ENCODE measurements at regions not wholly inside any gene's neighbourhood (a gene's known extent, or its start where the extent isn't known, plus 50 kb on each side); places are given as distances from the start of the nearest gene placed in this dataset.
"Not testable (repeated sequence)": the region's sequence is repeated elsewhere in the genome, so short reads cannot be mapped to it uniquely, and the experiment has no call there.

DNA sequence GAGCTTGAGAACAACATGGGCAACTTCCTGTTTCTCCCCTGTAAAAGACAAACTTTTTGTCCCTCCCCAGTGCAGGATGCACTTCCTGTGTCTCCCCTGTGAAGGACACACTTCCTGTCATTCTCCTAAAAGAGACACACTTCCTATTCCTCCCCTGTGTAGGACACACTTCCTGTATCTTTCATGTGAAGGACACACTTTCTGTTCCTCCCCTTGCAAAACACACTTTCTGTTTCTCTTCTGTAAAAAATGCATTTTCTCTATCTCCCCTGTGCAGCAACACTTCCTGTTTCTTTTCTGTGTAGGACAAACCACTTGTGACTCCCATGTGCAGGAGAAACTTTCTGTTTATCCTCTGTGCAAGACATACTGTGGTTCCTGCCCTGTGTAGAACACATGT lies 488.6 kb upstream of the USP9Y start:
- DNase-seq (ENCODE audit: low read depth, low spot score) = no peak

DNA sequence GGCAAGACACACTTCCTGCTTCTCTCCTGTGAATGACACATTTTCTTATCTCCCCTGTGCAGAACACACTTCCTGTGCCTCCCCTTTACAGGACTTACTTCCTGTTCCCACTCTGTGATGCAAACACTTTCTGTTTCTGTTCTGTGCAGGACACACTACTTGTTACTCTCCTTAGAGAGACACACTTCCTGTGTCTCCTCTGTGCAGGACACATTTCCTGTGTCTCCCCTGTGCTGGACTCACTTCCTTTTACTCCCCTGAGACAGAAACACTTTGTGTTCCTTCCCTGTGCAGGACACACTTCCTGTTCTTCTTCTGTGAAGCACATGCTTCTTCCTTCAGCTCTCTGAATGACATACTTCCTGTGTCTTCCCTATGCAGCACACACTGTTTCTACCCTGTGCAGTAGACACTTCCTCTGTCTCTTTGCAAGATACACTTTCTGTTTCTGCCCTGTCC lies 485.4 kb upstream of the USP9Y start:
- DNase-seq (ENCODE audit: low read depth, low spot score) = no peak

DNA sequence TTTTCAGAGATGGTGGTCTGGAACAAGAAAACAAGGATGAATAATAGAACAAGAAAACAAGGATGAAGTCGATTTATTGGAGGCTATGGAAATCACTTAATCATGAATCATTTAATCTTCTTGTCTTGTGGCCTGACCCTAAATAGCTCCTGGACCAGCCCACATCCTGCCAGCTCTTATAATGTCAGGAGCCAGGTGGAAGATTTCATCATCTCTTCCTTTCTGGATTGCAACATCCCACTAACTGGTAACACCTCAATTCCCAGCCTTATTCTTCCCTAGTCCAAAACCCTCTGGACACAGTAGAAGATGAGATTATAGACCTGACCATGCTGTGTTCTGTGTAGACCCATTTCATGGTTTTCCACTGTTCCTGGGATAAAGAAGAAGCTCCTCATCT lies 470.1 kb upstream of the USP9Y start:
- DNase-seq (ENCODE audit: low read depth, low spot score) = no peak

DNA sequence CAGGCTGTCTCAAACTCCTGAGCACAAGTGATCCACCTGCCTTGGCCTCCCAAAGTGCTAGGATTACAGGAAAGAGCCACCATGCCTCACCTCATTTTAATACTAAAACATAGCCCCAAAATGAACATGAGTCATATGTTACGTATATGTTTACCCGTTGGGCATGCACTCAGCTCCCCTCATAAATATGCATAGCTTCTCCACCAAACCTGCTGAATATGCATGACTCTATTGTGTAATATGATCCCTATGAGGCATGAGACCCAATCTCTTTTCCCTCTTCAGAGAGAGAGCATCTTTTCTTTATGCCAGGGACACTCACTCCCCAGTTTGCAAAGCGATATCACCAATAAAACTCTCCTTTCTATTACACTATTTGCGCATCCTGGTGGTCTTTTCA lies 464.6 kb upstream of the USP9Y start:
- no peak for DNase-seq (ENCODE audit: low read depth, low spot score)

DNA sequence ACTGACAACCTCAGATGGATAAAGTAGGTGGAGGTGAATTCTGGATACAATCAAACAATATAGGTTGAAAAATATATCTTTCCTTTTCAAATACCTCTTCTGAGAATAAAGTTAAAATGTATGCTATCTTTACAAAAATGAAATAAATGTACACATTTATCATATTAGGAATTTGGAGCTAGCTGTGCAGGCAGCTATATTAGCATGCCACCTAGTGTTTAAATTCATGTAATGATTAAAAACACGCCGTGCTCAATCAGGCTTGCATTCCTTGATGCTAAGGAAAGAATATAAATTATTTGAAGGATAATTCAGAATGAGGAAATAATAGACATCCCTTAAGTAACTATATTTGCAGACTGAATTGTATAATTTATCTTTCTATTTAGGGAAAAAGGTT lies 460.7 kb upstream of the USP9Y start:
- DNase-seq (ENCODE audit: low read depth, low spot score) = not testable (repeated sequence)

DNA sequence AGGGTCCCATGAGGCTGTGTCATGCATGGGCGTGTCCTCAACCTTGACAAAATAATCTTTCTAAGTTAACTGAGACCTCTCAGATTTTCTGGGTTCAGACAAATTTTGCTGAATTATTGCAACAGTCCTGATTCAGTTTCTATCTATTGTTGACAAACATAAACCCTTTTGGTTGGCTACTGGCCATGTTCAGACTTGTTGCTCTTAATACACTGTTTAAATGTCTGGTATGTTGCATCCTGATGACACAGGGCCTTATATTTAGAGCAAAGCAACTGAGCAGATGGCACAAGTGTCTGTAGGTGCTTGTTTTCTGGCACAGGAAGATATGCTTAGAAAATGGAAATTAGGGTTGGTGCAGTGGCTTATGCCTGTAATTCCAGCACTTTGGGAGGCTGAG lies 456.9 kb upstream of the USP9Y start:
- DNase-seq (ENCODE audit: low read depth, low spot score) = no peak

DNA sequence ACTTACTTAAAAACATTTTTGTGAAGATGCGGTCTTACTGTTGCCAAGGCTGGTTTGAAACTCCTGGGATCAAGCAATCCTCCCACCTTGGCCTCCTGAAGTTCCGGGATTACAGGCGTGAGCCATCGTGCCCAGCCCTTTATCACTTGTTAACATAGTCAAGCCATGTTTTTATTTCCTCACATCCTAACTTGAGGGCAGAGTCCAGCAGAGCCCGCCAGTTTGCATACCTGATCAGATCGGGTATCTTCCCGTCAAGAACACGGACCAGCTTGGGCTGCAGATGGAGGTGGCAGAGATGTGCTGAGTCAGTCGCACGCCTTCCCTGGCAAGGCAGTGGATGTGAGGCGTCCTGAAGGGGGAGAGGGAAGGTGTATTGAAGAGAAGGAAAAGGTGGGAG lies 447.3 kb upstream of the USP9Y start:
- no peak for DNase-seq (ENCODE audit: low read depth, low spot score)

DNA sequence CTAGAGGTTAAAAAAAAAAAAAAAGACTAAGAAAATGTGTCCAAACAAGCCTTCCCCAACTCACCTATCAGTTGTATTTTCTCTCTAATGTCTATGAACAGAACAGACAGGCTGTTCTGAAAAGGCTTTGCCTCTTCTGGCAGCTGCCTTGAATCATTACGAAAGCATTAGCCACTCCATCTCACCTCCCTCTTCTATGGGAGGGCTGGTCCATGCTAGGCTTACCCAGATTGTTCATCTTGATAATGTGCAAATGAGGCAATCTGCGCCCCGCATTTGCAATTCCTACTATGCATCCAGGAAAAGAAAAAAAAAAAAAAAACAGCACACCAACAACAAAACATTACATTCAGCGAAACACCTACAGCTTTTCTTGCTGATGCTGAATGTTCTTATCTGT lies 429.9 kb upstream of the USP9Y start:
- DNase-seq (ENCODE audit: low read depth, low spot score) = no peak

DNA sequence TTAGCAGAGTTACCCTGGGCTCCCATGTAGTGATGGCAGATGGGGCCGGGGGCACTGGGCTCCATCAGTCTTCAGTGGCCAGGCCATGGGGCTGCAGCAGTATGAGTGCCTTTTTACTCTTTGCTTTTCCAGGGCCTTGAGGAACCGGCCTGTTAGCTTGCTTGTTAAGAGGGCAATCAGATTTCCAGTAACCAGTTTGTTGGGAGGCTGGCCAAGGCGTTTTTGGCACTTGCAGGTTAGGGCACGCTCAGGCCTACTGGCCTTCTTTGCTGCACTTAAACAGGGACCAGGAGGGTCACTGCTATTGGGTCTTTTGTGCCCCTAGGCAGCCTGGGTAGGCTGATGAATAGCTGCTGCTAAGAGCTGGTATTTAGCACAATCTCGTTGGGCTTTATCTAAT lies 415.4 kb upstream of the USP9Y start:
- DNase-seq (ENCODE audit: low read depth, low spot score) = no peak

DNA sequence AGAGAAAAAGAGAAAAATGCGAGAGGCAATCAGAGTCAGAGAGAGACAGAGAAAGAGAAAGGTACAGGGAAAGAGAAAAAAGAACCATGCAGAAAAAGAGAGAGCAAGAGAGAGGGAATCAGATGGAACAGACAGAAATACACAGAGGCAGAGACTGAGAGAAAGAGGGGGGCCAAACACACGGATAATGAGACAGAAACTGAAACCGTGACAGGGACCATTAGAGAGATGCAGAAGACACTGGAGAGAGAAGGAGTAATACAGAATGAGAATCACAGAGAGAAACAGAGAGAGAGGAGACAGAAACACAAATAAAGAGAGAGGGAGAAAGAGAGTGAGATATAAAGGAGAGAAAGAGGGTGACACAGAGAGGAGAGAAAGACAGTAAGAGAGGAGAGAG lies 412.1 kb upstream of the USP9Y start:
- no peak for DNase-seq (ENCODE audit: low read depth, low spot score)

DNA sequence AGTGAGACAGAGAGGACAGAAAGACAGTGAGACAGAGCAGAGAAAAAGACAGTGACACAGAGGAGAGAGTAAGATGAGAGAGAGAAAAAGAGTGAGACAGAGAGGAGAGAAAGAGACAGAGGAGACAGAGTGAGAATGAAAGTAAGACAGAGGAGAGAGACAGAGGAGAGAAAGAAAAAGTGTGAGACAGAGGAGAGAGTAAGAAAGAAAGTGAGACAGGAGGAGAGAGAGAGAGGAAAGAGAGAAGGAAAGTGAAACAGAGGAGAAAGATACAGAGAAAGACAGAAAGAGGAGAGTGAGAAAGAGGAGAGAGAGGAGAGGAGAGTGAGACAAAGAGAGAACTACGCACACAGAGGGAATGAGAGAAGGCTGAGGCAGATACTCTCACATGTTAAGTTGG lies 411.6 kb upstream of the USP9Y start:
- DNase-seq (ENCODE audit: low read depth, low spot score) = no peak

DNA sequence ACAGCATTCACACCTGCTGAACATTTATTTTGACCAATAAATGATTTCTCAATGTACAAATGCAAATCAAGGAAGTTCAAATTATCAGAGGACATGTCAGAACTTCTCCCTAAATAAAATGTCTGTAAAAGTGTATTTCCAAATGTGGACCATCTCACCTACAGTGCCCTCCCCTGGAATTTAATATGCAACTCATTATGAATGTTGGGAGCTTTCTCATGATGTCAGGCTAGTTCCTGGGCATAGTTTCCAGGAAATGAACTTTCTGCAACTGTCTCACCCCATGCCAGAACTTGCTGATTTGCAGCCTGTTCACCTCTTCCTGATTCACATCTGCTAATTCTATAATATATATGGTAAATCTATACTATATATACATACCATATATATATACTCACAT lies 408.5 kb upstream of the USP9Y start:
- DNase-seq (ENCODE audit: low read depth, low spot score) = no peak

DNA sequence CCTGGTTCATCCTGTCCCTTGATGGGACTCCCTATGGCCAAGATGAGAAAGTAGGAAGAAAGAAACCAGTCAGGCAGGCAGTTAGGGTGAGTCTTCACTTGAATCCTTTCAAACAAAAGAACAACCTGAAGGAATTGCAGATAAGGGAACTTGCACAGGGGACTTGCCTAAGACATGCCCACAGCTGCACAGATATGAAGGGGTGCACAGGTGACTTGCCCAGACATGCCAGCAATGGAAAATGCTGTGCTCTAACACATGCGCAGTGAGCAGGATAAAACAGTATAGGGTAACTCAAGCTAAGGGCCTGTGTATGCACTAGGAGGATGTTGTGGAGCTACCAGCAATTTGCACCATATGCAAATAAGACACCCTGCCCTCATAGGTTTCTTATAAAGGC lies 404.6 kb upstream of the USP9Y start:
- DNase-seq (ENCODE audit: low read depth, low spot score) = no peak

DNA sequence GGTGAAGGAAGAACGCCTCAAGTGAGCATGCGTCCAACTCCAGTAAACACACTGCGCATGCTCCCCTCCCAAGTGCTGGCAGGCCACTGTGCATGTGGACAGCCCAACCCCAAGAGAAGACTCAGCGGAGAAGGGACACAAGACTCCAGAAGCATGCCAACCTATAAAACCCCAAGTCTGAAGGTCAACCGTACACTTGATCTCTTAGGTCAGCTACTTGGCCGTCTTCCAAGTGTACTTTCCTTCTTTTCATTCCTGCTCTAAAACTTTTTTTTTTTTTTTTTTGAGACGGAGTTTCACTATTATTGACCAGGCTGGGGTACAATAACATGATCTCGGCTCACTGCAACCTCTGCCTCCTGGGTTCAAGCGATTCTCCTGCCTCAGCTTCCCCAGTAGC lies 401.2 kb upstream of the USP9Y start:
- DNase-seq (ENCODE audit: low read depth, low spot score) = not testable (repeated sequence)

DNA sequence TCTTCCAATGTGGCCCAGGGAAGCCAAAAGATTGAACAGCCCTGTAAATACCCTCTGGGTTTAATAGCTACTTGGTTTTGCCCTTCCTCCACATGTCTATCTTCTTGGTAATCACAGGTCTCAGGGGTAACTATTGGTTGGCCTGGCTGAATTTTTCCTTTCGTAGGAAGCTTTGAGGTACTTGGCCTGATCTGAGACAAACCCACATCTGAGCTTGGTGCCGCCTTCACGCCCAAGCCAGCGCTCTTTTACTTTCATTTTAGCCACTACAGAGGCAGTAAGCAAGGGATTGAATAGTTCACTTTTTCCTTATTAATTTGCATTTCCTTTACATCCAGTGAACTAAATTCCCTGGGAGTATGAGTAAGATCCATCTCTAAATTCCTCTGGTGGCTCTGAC lies 397.6 kb upstream of the USP9Y start:
- DNase-seq (ENCODE audit: low read depth, low spot score) = no peak

DNA sequence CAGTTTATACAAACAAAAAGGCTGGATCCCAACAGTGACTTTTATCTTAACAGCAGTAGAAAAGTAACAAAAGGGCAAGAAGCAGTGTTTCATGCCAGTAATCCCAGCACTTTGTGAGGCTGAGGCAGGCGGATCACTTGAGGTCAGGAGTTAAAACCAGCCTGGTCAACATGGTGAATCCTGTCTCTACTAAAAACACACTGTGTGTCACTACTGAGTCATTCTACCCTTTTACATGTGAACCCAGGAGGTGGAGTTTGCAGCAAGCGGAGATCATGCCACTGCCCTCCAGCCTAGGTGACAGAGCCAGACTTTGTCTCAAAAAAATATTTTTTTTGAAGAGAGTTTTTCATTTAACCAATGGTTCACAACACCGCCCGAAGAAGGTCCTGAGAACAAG lies 395.6 kb upstream of the USP9Y start:
- DNase-seq (ENCODE audit: low read depth, low spot score) = no peak

DNA sequence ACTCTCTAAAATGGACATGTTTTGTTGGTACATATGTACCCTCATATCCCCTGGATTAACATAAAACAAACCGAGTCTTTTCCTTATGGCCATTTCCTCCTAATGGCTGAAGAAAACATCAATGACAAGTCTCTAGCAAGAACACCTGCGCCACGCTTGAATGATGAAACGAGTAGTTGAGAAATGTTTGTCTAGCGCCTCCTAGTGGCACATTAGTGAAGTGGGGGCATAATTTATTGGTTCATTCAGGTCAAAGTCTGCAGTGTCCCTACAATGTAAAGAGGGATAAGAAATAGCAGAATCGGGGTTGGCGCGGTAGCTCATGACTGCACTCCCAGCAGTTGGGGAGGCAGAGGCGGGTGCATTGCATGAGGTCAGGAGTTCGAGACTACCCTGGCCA lies 391.8 kb upstream of the USP9Y start:
- DNase-seq (ENCODE audit: low read depth, low spot score) = no peak

DNA sequence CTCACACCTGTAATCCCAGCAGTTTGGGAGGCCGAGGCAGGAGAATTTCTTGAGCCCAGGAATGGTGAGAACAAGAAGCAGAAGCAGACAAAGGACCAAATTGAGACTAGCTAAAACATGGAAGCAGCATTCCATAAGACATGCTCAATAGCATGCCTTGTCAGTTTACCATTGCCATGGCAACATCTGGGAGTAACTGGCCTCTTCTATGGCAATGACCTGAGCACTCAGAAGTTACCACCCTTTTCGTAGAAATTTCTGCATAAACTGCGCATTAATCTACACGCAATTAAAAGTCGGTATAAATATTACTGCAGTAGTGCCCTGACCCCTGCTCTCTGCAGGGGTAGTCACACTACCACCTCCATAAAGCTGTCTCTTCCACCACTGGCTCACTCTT lies 390.2 kb upstream of the USP9Y start:
- no peak for DNase-seq (ENCODE audit: low read depth, low spot score)

DNA sequence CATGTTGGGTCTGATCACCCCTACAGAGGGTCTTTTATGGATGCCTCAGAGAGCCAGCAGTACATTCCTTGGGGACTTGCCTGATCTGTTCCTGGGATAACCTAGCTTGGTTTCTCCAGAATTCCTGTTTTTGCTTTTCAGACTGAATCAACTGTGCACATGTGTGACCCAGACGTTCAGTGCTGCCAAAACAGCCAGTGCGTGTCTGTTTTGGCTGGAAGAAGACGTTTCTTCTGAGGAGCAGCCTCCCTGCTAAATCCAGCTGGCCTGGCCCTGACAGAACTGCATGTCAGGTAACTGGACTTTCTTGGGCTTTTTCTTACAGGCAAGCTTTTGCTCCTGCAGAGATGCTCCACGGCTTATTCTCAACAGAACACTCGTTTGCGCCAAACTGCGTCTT lies 373.3 kb upstream of the USP9Y start:
- no peak for DNase-seq (ENCODE audit: low read depth, low spot score)

DNA sequence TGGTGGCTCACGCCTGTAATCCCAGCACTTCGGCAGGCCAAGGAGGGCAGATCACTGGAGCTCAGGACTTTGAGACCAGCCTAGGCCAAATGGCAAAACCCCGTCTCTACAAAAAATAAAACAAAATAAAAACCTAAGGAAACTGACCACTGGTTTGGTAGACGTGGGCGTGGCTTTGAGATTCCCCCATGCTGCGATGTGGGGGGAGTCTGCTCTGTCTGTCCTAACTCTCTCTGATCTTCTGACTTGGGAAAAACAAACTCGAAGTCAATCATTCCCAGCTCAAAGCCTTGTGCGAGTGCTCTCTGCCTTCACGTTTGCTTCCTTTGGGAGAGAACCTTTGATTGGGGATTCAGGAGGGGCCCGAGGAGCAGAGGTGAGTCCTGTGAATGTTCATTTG lies 369.1 kb upstream of the USP9Y start:
- not testable (repeated sequence) for DNase-seq (ENCODE audit: low read depth, low spot score)

DNA sequence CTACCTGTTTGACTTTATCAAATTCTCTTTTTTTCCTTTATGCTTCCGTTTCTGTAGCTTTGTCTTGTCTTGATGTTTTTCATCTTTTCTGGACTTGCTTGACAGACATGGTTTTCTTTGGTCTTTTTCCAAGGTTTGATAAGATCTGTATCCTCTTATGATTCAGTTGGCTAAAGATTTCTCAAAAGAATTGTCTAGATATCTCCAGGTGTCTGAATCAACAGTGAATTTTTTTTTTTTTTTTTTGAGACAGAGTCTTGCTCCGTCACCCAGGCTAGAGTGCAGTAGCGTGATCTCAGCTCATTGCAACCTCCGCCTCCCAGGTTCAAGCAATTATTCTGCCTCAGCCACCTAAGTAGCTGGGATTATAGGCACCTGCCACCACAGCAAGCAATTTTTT lies 357.8 kb upstream of the USP9Y start:
- no peak for DNase-seq (ENCODE audit: low read depth, low spot score)

DNA sequence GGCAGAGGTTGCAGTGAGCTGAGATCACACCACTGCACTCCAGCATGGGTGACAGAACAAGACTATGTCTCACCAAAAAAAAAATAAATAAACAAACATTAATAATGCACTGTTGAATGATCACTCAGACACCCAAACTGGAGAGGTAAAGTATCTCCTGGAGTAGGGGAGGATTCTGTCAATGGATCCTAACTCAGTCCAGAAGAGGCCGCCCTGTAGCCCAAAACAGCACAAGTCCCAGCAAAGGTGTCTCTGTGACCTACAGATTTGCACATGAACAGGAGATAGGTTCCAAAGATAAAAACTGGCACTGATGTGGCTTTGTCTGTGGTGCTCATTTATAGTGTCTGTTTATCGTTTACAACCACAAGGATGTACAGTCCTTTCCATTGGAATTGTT lies 352.9 kb upstream of the USP9Y start:
- no peak for DNase-seq (ENCODE audit: low read depth, low spot score)

DNA sequence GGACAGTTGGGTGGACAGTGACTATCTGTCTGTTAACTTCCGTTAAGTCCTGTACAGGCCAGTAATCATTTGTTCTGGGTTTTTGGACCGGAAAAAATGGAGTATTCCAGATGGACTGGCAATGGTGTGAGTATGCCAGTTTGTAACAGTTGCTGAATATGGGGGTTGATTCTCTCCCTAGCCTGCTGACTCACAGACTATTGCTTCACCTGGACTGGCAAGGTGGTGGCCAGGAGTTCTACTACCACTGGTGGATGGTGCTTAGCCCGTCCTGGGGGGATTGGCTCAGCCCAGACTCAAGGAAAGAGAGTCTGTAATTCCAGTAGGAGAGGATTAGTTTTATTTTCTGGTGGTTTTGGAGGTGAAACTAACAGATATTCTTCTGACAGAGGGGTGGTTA lies 343.8 kb upstream of the USP9Y start:
- no peak for DNase-seq (ENCODE audit: low read depth, low spot score)

DNA sequence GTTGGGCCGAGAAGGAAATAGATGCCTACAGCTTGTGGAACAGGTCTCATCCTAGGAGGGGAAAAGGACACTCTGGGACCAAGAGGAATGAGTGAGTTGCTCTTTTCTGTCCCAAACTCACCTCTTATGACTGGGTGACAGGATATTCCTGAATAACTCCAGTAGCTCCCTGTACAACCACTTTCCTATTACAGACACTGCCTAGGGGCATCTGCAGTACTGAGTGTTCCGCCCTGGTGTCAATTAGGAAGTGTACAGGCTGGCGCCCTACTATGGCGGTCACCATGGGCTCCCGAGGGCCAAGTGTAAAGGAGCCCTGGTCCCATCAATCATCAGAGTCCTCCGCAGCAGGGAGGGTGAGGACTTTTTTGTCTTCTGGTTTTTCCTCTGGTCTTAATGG lies 343.4 kb upstream of the USP9Y start:
- no peak for DNase-seq (ENCODE audit: low read depth, low spot score)

DNA sequence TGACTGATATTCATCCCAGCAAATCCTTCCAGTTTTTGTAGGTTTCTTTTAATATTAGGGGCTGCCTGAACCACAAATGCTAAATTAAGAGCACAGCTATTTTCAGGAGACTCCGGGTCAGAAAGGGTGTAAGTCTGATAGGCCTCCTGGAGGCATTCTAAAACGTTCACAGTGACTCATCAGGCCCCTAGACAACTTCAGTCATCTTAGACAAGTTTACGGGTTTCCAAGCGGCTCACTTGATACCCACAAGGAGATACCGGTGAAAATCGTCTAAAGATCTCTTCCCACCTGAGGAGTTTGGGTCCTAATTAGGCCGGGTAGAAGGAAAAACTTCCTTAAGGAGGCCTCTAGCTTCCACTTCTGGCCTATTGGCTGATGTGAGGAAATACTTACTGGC lies 342.7 kb upstream of the USP9Y start:
- DNase-seq (ENCODE audit: low read depth, low spot score) = no peak
